MCF 10A (cell line): ENCODE measurements at regions not wholly inside any gene's neighbourhood (a gene's known extent, or its start where the extent isn't known, plus 50 kb on each side); places are given as distances from the start of the nearest gene placed in this dataset.

ENCODE experiments used
- BruUV-seq: library from RNA; stranded (reverse); fragments of 400-500 nt; replicated peaks from 2 replicates; lab custom pipeline; 2021; lab: Mats Ljungman, UMichigan
- CTCF ChIA-PET: fragments of 300-600 bp; sonication (Branson Sonifier 250); formaldehyde crosslinking; extraction: SDS; loops from one replicate; lab custom pipeline; 2021; ENCODE audit warnings: antibody characterized with exemption, inconsistent platforms; lab: Yijun Ruan, JAX
- POLR2A ChIA-PET: fragments of 300-600, 350-650 bp; sonication (Branson Sonifier 250); formaldehyde crosslinking; extraction: SDS; loops from one replicate; lab custom pipeline; 2020; ENCODE audit warnings: antibody characterized with exemption, inconsistent platforms; lab: Yijun Ruan, JAX
- DNase-seq: peaks from one replicate; pipeline ENCODE4 v3.0.0-alpha.2; 2018; ENCODE audit not compliant: unreplicated experiment
- H3K27ac Mint-ChIP-seq: one replicate; pipeline ENCODE4 v1.8.0; 2022; ENCODE audit warnings: mild to moderate bottlenecking, low read depth, mixed read lengths; ENCODE audit not compliant: unreplicated experiment
- H3K27me3 Mint-ChIP-seq: one replicate; pipeline ENCODE4 v1.8.0; 2022; ENCODE audit warnings: mixed read lengths; ENCODE audit not compliant: insufficient read depth, unreplicated experiment
- H3K36me3 Mint-ChIP-seq: one replicate; pipeline ENCODE4 v1.8.0; 2022; ENCODE audit warnings: mild to moderate bottlenecking, moderate library complexity, mixed read lengths; ENCODE audit not compliant: insufficient read depth, unreplicated experiment
- H3K4me1 Mint-ChIP-seq: one replicate; pipeline ENCODE4 v1.8.0; 2022; ENCODE audit warnings: mixed read lengths; ENCODE audit not compliant: insufficient read depth, unreplicated experiment
- H3K4me3 Mint-ChIP-seq: one replicate; pipeline ENCODE4 v1.8.0; 2022; ENCODE audit warnings: mild to moderate bottlenecking, moderate library complexity, mixed read lengths; ENCODE audit not compliant: unreplicated experiment
- H3K9me3 Mint-ChIP-seq: one replicate; pipeline ENCODE4 v1.8.0; 2022; ENCODE audit warnings: mixed read lengths; ENCODE audit not compliant: unreplicated experiment
- CTCF ChIP-seq: fragments of 200-600 bp; IDR thresholded peaks from one replicate; pipeline ENCODE4 v1.8.0; 2022; ENCODE audit warnings: antibody characterized with exemption, mild to moderate bottlenecking; ENCODE audit not compliant: unreplicated experiment
- intact Hi-C: fragments of 100-400 bp; cut with micrococcal nuclease; formaldehyde crosslinking; loops from 2 replicates; pipeline ENCODE4 v1.14.1; 2022

DNA sequence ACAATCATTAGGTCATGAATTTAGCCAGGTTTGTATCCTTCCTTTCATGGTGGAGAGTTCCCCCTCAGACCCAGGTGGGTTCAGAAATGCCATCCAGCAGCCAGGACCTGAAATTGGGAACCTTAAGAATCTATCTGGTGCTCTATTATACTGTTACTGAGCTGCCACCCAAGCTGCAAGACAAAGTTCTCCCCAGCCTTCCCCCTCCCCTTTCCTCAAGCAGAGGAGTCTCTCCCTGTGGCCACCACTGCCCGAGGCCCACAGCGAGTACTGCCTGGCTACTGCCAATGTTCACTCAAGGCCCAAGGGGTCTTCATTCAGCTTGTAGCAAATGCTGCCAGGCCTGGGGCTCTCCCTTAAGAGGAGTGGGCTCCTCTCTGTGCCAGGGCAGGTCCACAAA lies 133.8 kb downstream of the TMEM38B start:
- no peaks in the 10 kb centered on the region for H3K36me3 Mint-ChIP-seq
- H3K27me3 Mint-ChIP-seq = no peaks in the 10 kb centered on the region
- H3K27ac Mint-ChIP-seq = no peak overlapping the region
- no peak for TF ChIP-seq CTCF
- DNase-seq = no peak
- no peaks in the 10 kb centered on the region for H3K4me1 Mint-ChIP-seq
- no TSS peak for BruUV-seq
- peaks cover 6% of the 10 kb centered on the region for H3K9me3 Mint-ChIP-seq
- intact Hi-C loops = no loop called here
- H3K4me3 Mint-ChIP-seq = no peak overlapping the region
- POLR2A ChIA-PET = no interaction called here
- CTCF ChIA-PET = interaction anchor here (0.6 to 2.4 kb wide), 3 partner anchors 14 to 219 kb away, joined by 3 to 23 read pairs (median 4); no protein-coding TSS in a partner anchor

- CTCF ChIA-PET = interaction anchor here (0.6 to 2.4 kb wide), 4 partner anchors 14 to 219 kb away, joined by 3 to 23 read pairs (median 4); no protein-coding TSS in a partner anchor
- intact Hi-C loops = no loop called here
- Mint-ChIP-seq H3K27ac (no peak overlapping the region), H3K27me3 (no peaks in the 10 kb centered on the region), H3K4me1 (no peaks in the 10 kb centered on the region), H3K36me3 (no peaks in the 10 kb centered on the region), H3K4me3 (no peak overlapping the region), H3K9me3 (peaks cover 3% of the 10 kb centered on the region)
- no peak for TF ChIP-seq CTCF
- no TSS peak for BruUV-seq
- DNase-seq = no peak
- POLR2A ChIA-PET = no interaction called here
These were observed 134.4 kb downstream of the TMEM38B start for GRCh38 chr9:105828596-105829213.

DNA sequence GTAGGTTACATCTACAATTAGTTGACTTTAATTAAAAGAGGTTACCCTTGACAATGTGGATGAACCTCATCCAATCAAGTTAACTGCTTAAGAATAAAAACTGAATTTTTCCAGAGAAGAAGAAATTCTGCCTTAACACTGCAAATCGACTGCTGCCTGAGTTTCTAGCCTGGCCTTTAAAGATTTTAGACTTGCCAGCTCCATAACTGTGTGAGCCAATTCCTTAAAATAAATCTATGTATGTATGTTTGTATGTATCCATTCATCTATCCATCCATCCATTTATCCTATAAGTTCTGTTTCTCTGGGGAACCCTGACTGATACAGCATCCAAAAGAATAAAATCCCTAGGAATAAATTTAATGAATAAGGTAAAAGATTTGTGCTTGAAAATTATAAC lies 136.1 kb downstream of the TMEM38B start:
- Mint-ChIP-seq H3K27ac (no peak overlapping the region), H3K4me1 (no peaks in the 10 kb centered on the region), H3K9me3 (no peaks in the 10 kb centered on the region), H3K4me3 (no peak overlapping the region), H3K36me3 (no peaks in the 10 kb centered on the region), H3K27me3 (no peaks in the 10 kb centered on the region)
- intact Hi-C loops = no loop called here
- BruUV-seq = no TSS peak
- DNase-seq = no peak
- POLR2A ChIA-PET = no interaction called here
- no peak for TF ChIP-seq CTCF
- CTCF ChIA-PET = interaction anchor here (0.6 to 1.5 kb wide), 2 partner anchors 12 to 1235 kb away, joined by 4 to 9 read pairs; no protein-coding TSS in a partner anchor

DNA sequence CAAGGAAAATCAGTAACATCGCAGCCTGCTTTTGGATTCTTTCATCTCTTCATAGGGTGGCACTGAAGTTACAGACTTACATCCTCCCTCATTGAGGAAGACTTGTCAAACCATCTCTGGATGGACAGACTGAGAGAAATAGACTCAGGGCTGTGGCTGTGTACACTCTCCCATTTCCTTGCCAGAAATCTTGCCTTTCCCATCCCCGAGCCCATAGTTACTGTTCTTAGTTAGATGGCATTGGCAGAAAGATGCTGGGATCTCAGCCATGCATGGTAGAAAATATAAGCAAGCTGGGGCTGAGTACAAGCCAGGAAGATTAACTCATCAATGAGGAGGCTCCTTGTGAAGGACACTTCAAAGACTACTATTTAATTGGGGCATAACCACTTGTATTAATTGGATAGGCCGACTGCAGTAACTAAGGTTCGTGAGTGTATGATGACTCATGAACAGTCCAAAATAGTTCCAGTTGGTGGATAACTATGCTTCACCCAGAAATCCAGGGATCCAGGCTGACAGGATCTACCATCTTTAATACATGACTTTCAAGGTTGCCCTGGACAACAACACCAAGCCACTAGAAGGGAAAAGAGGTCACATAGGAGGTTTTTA lies 137.9 kb downstream of the TMEM38B start:
- no peak for DNase-seq
- CTCF ChIA-PET = interaction anchor here (1.0 kb wide), 1 partner anchor 28 kb away, joined by 3 read pairs; no protein-coding TSS in a partner anchor
- no peak overlapping the region for H3K4me3 Mint-ChIP-seq
- BruUV-seq = no TSS peak
- no peak for TF ChIP-seq CTCF
- POLR2A ChIA-PET = no interaction called here
- intact Hi-C loops = no loop called here
- no peaks in the 10 kb centered on the region for H3K27me3 Mint-ChIP-seq
- no peak overlapping the region for H3K27ac Mint-ChIP-seq
- no peaks in the 10 kb centered on the region for H3K9me3 Mint-ChIP-seq
- no peaks in the 10 kb centered on the region for H3K36me3 Mint-ChIP-seq
- no peaks in the 10 kb centered on the region for H3K4me1 Mint-ChIP-seq
